ENCODE measurements at regions not wholly inside any gene's neighbourhood (a gene's known extent, or its start where the extent isn't known, plus 50 kb on each side); places are given as distances from the start of the nearest gene placed in this dataset.

DNA sequence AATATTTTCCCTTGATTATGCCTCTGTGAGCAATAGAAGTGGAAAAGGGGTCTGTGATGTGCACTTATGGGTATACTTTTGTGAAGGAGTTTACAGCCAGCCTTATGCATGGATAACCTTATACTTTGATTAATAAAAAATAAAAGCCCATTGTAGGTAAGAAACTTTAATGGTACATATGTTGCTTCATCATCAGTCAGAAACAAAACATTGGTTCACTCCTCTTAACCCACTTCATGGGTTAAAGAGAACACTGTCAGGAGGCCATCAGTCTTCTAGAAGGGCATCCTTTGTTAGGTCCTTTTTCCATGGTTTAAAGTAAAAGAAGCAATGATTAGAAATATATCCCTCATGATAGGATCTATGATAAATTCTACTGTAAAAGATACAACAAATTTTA is 952.1 kb upstream of the MIR17HG start:
- no peak overlapping the region for H2AK5ac ChIP-seq (ENCODE audit: low read depth, low read length)
- ATAC-seq (ENCODE audit: low read depth): no peak
- TF ChIP-seq RCOR1 (IDR thresholded peaks at IDR 0.05; ENCODE audit: insufficient replicate concordance, low read length) (no peak), CEBPB (IDR thresholded peaks at IDR 0.05; ENCODE audit: low read depth, low read length) (peak; percentile 45; the same call in 1 of the 2 replicates)
- ChIA-PET CTCF (no interaction called here), POLR2A (ENCODE audit: unreplicated experiment) (no interaction called here)
- no peak overlapping the region for H4K91ac ChIP-seq (ENCODE audit: insufficient read depth, low read depth, low read length)
- no peaks in the 10 kb centered on the region; the same call in 1 of the 2 replicates for H3K9me3 ChIP-seq (ENCODE audit: control insufficient read depth, insufficient read depth, low read length)
- H3K27ac ChIP-seq (ENCODE audit: insufficient read depth, low read length): no peak overlapping the region
- H3K18ac ChIP-seq (ENCODE audit: low read depth, low read length): no peak overlapping the region
- H4K8ac ChIP-seq (ENCODE audit: low read depth in 2 of 2, low read length in 2 of 2): no peak overlapping the region
- in situ Hi-C loops (cut with MboI; ENCODE audit: low sequenced_read_pairs) (no loop called here), dilution Hi-C loops (cut with HindIII; ENCODE audit: low sequenced_read_pairs, unreplicated experiment) (no loop called here), intact Hi-C loops (cut with micrococcal nuclease) (no loop called here)
- no peak overlapping the region for H3K23ac ChIP-seq (ENCODE audit: low read depth, low read length)
- no peak overlapping the region for H2BK5ac ChIP-seq (ENCODE audit: low read depth, low read length, poor library complexity, severe bottlenecking)
- H2BK15ac ChIP-seq (ENCODE audit: low read depth, low read length): no peak overlapping the region
- H3K4me1 ChIP-seq (ENCODE audit: control insufficient read depth, insufficient read depth, low read length): no peaks in the 10 kb centered on the region
- no peak for DNase-seq
- H2BK20ac ChIP-seq (ENCODE audit: low read depth, low read length): no peak overlapping the region
- no peaks in the 10 kb centered on the region for H3K9me1 ChIP-seq (ENCODE audit: insufficient read depth, low read length)
- no peak overlapping the region for H3K4me3 ChIP-seq (ENCODE audit: insufficient read depth, low read depth, low read length)
- H3K27me3 ChIP-seq (ENCODE audit: control insufficient read depth, insufficient read depth, low read length): no peaks in the 10 kb centered on the region
- H3K79me1 ChIP-seq (ENCODE audit: low read depth in 1 of 2, low read length in 2 of 2): no peaks in the 10 kb centered on the region
- H4K5ac ChIP-seq (ENCODE audit: low read depth, low read length): no peak overlapping the region
- H4K20me1 ChIP-seq (ENCODE audit: insufficient read depth, low read length): no peaks in the 10 kb centered on the region
- H3K9ac ChIP-seq (ENCODE audit: low read depth, low read length): no peak overlapping the region
- H2AK9ac ChIP-seq (replicated peaks; ENCODE audit: low read depth, low read length, poor library complexity): no peak overlapping the region
- H2AFZ ChIP-seq (replicated peaks; ENCODE audit: low read length, poor library complexity): no peak overlapping the region
- H3K36me3 ChIP-seq (ENCODE audit: control insufficient read depth, insufficient read depth, low read length): no peaks in the 10 kb centered on the region
- H3K14ac ChIP-seq (replicated peaks; ENCODE audit: low read depth, low read length): no peak overlapping the region
- H2BK120ac ChIP-seq (ENCODE audit: low read depth, low read length): no peak overlapping the region
- no peak overlapping the region for H3K4ac ChIP-seq (ENCODE audit: low read depth, low read length)
- BruUV-seq (replicated peaks): no TSS peak
- H3K4me2 ChIP-seq (ENCODE audit: low read depth, low read length): no peak overlapping the region
- no peak overlapping the region for H3K56ac ChIP-seq (ENCODE audit: extremely low read depth, insufficient read depth, low read length)

Data from IMR-90 (cell line).